Neural progenitor cell (in vitro differentiated cells): ENCODE measurements at regions not wholly inside any gene's neighbourhood (a gene's known extent, or its start where the extent isn't known, plus 50 kb on each side); places are given as distances from the start of the nearest gene placed in this dataset.

Source experiments
- EZH2 ChIP-seq: fragments of 200-600 bp; sonication (generic); IDR thresholded peaks from 2 replicates; pipeline ENCODE4 v1.6.1; 2017; ENCODE audit warnings: antibody characterized with exemption, mild to moderate bottlenecking, moderate library complexity
- TF ChIP-seq, protein P1 (sequence below): fragments of 200-600 bp; sonication (generic); IDR thresholded peaks from 2 replicates; pipeline ENCODE4 v1.5.1; 2017; ENCODE audit warnings: antibody characterized with exemption, mild to moderate bottlenecking

DNA sequence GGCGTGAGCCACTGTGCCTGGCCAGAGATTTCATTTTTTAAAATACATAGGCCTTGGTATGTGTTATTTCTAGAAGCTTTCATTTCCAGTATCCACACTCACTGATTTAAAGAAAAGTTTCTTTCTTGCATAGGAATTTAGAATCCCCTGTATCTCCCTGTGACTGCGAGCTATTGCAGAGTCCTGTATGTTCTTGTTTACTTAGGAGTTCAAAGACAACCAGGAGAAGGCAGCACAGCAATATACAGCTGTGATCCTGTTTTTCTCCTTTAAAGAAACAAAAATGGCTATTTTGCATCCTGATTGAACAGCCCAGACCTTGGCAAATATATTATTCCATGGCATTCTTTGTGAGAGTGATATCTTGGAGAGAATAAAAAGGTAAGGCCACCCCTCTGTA, 185.0 kb upstream of the COX10 start:
- TF ChIP-seq, protein P1, sequence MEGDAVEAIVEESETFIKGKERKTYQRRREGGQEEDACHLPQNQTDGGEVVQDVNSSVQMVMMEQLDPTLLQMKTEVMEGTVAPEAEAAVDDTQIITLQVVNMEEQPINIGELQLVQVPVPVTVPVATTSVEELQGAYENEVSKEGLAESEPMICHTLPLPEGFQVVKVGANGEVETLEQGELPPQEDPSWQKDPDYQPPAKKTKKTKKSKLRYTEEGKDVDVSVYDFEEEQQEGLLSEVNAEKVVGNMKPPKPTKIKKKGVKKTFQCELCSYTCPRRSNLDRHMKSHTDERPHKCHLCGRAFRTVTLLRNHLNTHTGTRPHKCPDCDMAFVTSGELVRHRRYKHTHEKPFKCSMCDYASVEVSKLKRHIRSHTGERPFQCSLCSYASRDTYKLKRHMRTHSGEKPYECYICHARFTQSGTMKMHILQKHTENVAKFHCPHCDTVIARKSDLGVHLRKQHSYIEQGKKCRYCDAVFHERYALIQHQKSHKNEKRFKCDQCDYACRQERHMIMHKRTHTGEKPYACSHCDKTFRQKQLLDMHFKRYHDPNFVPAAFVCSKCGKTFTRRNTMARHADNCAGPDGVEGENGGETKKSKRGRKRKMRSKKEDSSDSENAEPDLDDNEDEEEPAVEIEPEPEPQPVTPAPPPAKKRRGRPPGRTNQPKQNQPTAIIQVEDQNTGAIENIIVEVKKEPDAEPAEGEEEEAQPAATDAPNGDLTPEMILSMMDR, result no peak
- no peak for TF ChIP-seq EZH2
